Transverse colon (tissue), 4 donors: ENCODE measurements at regions not wholly inside any gene's neighbourhood (a gene's known extent, or its start where the extent isn't known, plus 50 kb on each side); places are given as distances from the start of the nearest gene placed in this dataset.

Experiments used
- DNase-seq: peaks from one replicate; pipeline ENCODE4 v3.0.0-alpha.2; 2019
- H3K27ac ChIP-seq, 4 donors: fragments of 200-600 bp; sonication (generic); 2 replicates each; pipeline ENCODE4 v1.5.1; 2016 to 2018; ENCODE audit warnings: inconsistent platforms in 4 of 4
- H3K27me3 ChIP-seq: fragments of 200-600 bp; sonication (generic); 2 replicates; pipeline ENCODE4 v1.5.1; 2017; ENCODE audit warnings: inconsistent platforms
- H3K36me3 ChIP-seq, 4 donors: fragments of 200-600 bp; sonication (generic); 2 replicates each; pipeline ENCODE4 v1.5.1; 2017 to 2019; ENCODE audit warnings: inconsistent platforms in 4 of 4
- H3K4me1 ChIP-seq, 4 donors: fragments of 200-600 bp; sonication (generic); 2 replicates each; pipeline ENCODE4 v1.5.1; 2017 to 2020; ENCODE audit warnings: inconsistent platforms in 4 of 4
- H3K4me3 ChIP-seq, 4 donors: fragments of 200-600 bp; sonication (generic); 1 replicate in 1 of 4; 2 replicates in 3 of 4; pipeline versions ENCODE4 v1.5.1 to v1.6.1; 2017 to 2019; ENCODE audit warnings: inconsistent platforms in 4 of 4
- H3K9me3 ChIP-seq, 2 donors: fragments of 200-600 bp; sonication (generic); 2 replicates each; pipeline ENCODE4 v1.5.1; 2017 to 2019; ENCODE audit warnings: inconsistent platforms in 2 of 2
- CTCF ChIP-seq, 5 experiments: fragments of 200-600 bp in 3 of 5; fragments of 450-650 bp in 2 of 5; sonication (generic) in 3 of 5; IDR thresholded peaks; 1 replicate in 2 of 5; 2 replicates in 3 of 5; pipeline ENCODE4 v1.5.1; 2016 to 2017; ENCODE audit warnings: antibody characterized with exemption in 5 of 5, inconsistent platforms in 3 of 5, mild to moderate bottlenecking in 2 of 5, moderate library complexity in 1 of 5
- EP300 ChIP-seq: sonication (generic); formaldehyde crosslinking; IDR thresholded peaks from one replicate; pipeline ENCODE4 v1.6.1; 2017; ENCODE audit warnings: antibody characterized with exemption, low read depth
- POLR2A ChIP-seq: fragments of 450-650 bp; IDR thresholded peaks from one replicate; pipeline ENCODE4 v1.6.1; 2016; ENCODE audit warnings: antibody characterized with exemption, mild to moderate bottlenecking, moderate library complexity
- POLR2AphosphoS5 ChIP-seq, 3 donors: sonication (generic); formaldehyde crosslinking; IDR thresholded peaks; one replicate each; pipeline ENCODE4 v1.6.1; 2016; ENCODE audit warnings: antibody characterized with exemption in 3 of 3
- WGBS, 2 donors: methylation state at CpG; one replicate each; pipeline ENCODE4 v1.1.5; 2018; ENCODE audit warnings: low coverage in 1 of 2; 5-methylcytosine and 5-hydroxymethylcytosine counted together
- in situ Hi-C, 4 donors: fragments of 200-750 bp; cut with MboI; loops; one replicate each; pipeline versions ENCODE4 v1.15.0 to v1.15.1; 2017; ENCODE audit warnings: low sequenced_read_pairs in 3 of 4, low pct_ligation_motif_present in 1 of 4, low pct_unique_long_range_greater_than_20kb in 1 of 4
- intact Hi-C: fragments of 100-400 bp; cut with DNase I; formaldehyde crosslinking; loops from one replicate; pipeline ENCODE4 v1.15.1; 2023; ENCODE audit warnings: low total_unique reads

GRCh38 chr4:119765469-119765868, 136.9 kb upstream of the PDE5A start:
- WGBS, 2 donors: 47 to 100% methylated on average over 1 of the region's 1 CpG
- TF ChIP-seq POLR2A (no peak), CTCF (IDR thresholded peaks at IDR 0.05) (no peak), POLR2AphosphoS5 (IDR thresholded peaks at IDR 0.05) (no peak), EP300 (no peak)
- intact Hi-C loops: no loop called here
- Histone ChIP-seq H3K9me3 (no peaks in the 10 kb centered on the region), H3K27me3 (no peaks in the 10 kb centered on the region), H3K27ac (no peak overlapping the region), H3K4me3 (no peak overlapping the region), H3K4me1 (no peaks in the 10 kb centered on the region), H3K36me3 (no peaks in the 10 kb centered on the region)
- no peak for DNase-seq
- in situ Hi-C loops: no loop called here

GRCh38 chr4:119763386-119763785, 134.8 kb upstream of the PDE5A start:
- no peak for DNase-seq
- H3K4me1 ChIP-seq: no peaks in the 10 kb centered on the region
- no peaks in the 10 kb centered on the region for H3K36me3 ChIP-seq
- in situ Hi-C loops: no loop called here
- WGBS, 2 donors: 45 to 53% methylated on average over 1 of the region's 1 CpG
- H3K27ac ChIP-seq: no peak overlapping the region
- H3K4me3 ChIP-seq: no peak overlapping the region
- TF ChIP-seq EP300 (no peak), POLR2AphosphoS5 (IDR thresholded peaks at IDR 0.05) (no peak), POLR2A (no peak), CTCF (IDR thresholded peaks at IDR 0.05) (no peak)
- H3K27me3 ChIP-seq: no peaks in the 10 kb centered on the region
- H3K9me3 ChIP-seq: no peaks in the 10 kb centered on the region
- intact Hi-C loops: no loop called here

- Histone ChIP-seq H3K27ac (no peak overlapping the region), H3K4me3 (no peak overlapping the region), H3K4me1 (no peaks in the 10 kb centered on the region), H3K9me3 (no peaks in the 10 kb centered on the region), H3K27me3 (no peaks in the 10 kb centered on the region), H3K36me3 (no peaks in the 10 kb centered on the region)
- 89 to 100% methylated on average over 1 of the region's 1 CpG for WGBS, 2 donors
- in situ Hi-C loops (no loop called here), intact Hi-C loops (no loop called here)
- DNase-seq: no peak
- TF ChIP-seq CTCF (IDR thresholded peaks at IDR 0.05): no peak
- no peak for TF ChIP-seq POLR2AphosphoS5 (IDR thresholded peaks at IDR 0.05)
- no peak for TF ChIP-seq POLR2A
- TF ChIP-seq EP300: no peak
Measured at GRCh38 chr4:119755599-119755998, 127.0 kb upstream of the PDE5A start.

- H3K4me1 ChIP-seq: no peaks in the 10 kb centered on the region
- no peak overlapping the region for H3K27ac ChIP-seq
- H3K27me3 ChIP-seq: no peaks in the 10 kb centered on the region
- no peak overlapping the region for H3K4me3 ChIP-seq
- no peaks in the 10 kb centered on the region for H3K9me3 ChIP-seq
- DNase-seq: no peak
- 89 to 93% methylated on average over 2 of the region's 2 CpGs for WGBS, 2 donors
- TF ChIP-seq POLR2AphosphoS5 (IDR thresholded peaks at IDR 0.05) (no peak), EP300 (no peak), POLR2A (no peak), CTCF (IDR thresholded peaks at IDR 0.05) (no peak)
- in situ Hi-C loops: no loop called here
- intact Hi-C loops: no loop called here
- no peaks in the 10 kb centered on the region for H3K36me3 ChIP-seq
Measured at GRCh38 chr4:119752936-119753335, 124.3 kb upstream of the PDE5A start.
